AG09309 (cell line): ENCODE measurements at regions not wholly inside any gene's neighbourhood (a gene's known extent, or its start where the extent isn't known, plus 50 kb on each side); places are given as distances from the start of the nearest gene placed in this dataset.

Source experiments
- DNase-seq: peaks from one replicate; pipeline ENCODE4 v3.0.0-alpha.2; 2010; ENCODE audit warnings: low read depth
- H3K4me3 ChIP-seq: 2 replicates; pipeline ENCODE4 v1.5.1; 2011; ENCODE audit warnings: mild to moderate bottlenecking, low read depth, low read length, moderate library complexity; ENCODE audit not compliant: control insufficient read depth
- CTCF ChIP-seq: IDR thresholded peaks from 2 replicates; pipeline ENCODE4 v1.5.1; 2011; ENCODE audit warnings: mild to moderate bottlenecking, low read depth, low read length, inconsistent platforms; ENCODE audit not compliant: insufficient read depth, control insufficient read depth; ENCODE audit errors: missing control alignments

- no peak overlapping the region for H3K4me3 ChIP-seq
- DNase-seq = no peak
- no peak for TF ChIP-seq CTCF
Measured at GRCh38 chr4:31100536-31100935, 380.4 kb downstream of the PCDH7 start.

GRCh38 chr4:31104043-31104442, 383.9 kb downstream of the PCDH7 start:
- no peak for DNase-seq
- TF ChIP-seq CTCF = no peak
- no peak overlapping the region for H3K4me3 ChIP-seq

- H3K4me3 ChIP-seq = no peak overlapping the region
- DNase-seq = no peak
- no peak for TF ChIP-seq CTCF
Measured at GRCh38 chr4:31104577-31104976, 384.4 kb downstream of the PCDH7 start.

GRCh38 chr4:31106419-31106818, 386.2 kb downstream of the PCDH7 start:
- H3K4me3 ChIP-seq = no peak overlapping the region
- DNase-seq = no peak
- TF ChIP-seq CTCF = no peak

- no peak for TF ChIP-seq CTCF
- H3K4me3 ChIP-seq = no peak overlapping the region
- DNase-seq = no peak
Measured at GRCh38 chr4:31107362-31107761, 387.2 kb downstream of the PCDH7 start.

GRCh38 chr4:31108762-31109161, 388.6 kb downstream of the PCDH7 start:
- no peak overlapping the region for H3K4me3 ChIP-seq
- no peak for TF ChIP-seq CTCF
- no peak for DNase-seq

- no peak for DNase-seq
- H3K4me3 ChIP-seq = no peak overlapping the region
- TF ChIP-seq CTCF = no peak
Measured at GRCh38 chr4:31111790-31112189, 391.6 kb downstream of the PCDH7 start.
